HepG2 (cell line): ENCODE measurements at regions not wholly inside any gene's neighbourhood (a gene's known extent, or its start where the extent isn't known, plus 50 kb on each side); places are given as distances from the start of the nearest gene placed in this dataset.

Experiments
- ATAC-seq: fragments of 200-7000 bp; cut with Tn5 transposase; 3 replicates; pipeline ENCODE4 v1.9.1; 2020; ENCODE audit warnings: mild to moderate bottlenecking, moderate library complexity
- BruUV-seq: library from RNA; stranded (reverse); fragments of 400-500 nt; replicated peaks from 2 replicates; lab custom pipeline; 2021; lab: Mats Ljungman, UMichigan
- CTCF ChIA-PET: fragments of 300-600 bp; formaldehyde crosslinking; extraction: SDS; loops from one replicate; lab custom pipeline; 2021; ENCODE audit warnings: low total read pairs, inconsistent platforms, low intra/inter-chr PET ratio; lab: Yijun Ruan, JAX
- POLR2A ChIA-PET: fragments of 350-600 bp; sonication (Branson Sonifier 250); formaldehyde crosslinking; loops from one replicate; lab custom pipeline; 2020; ENCODE audit warnings: antibody characterized with exemption, inconsistent platforms; lab: Yijun Ruan, JAX
- DNase-seq: peaks from one replicate; pipeline ENCODE4 v3.0.0-alpha.2; 2015; ENCODE audit warnings: low spot score
- FAIRE-seq: peaks from 3 replicates; lab custom pipeline; 2011; peaks lifted over from hg19 to GRCh38; lab: Jason Lieb, UNC
- H2AFZ ChIP-seq: one replicate; pipeline ENCODE4 v1.6.1; 2011; ENCODE audit warnings: low read length, inconsistent platforms
- H3K27ac ChIP-seq: fragments of 300-600 bp; 3 replicates; pipeline ENCODE4 v1.8.0; 2011; ENCODE audit warnings: mixed run types, mild to moderate bottlenecking, mixed read lengths, low read length, inconsistent platforms; ENCODE audit not compliant: insufficient read depth; ENCODE audit errors: extremely low read length
- H3K27me3 ChIP-seq, 2 experiments: fragments of 200-600 bp in 1 of 2; 2 replicates in 1 of 2; 3 replicates in 1 of 2; pipeline versions ENCODE4 v1.6.0 to v1.8.0; 2011; ENCODE audit warnings: low read length in 2 of 2, mild to moderate bottlenecking in 2 of 2, moderate library complexity in 2 of 2, inconsistent platforms in 1 of 2; ENCODE audit not compliant: insufficient read depth in 2 of 2, control insufficient read depth in 1 of 2
- H3K36me3 ChIP-seq, 2 experiments: fragments of 200-600 bp in 1 of 2; replicated peaks in 1 of 2; 2 replicates in 1 of 2; 3 replicates in 1 of 2; pipeline versions ENCODE4 v1.5.1 to v1.8.0; 2011; ENCODE audit warnings: low read length in 2 of 2, inconsistent platforms in 1 of 2; ENCODE audit not compliant: insufficient read depth in 2 of 2, control insufficient read depth in 1 of 2
- H3K4me1 ChIP-seq: 2 replicates; pipeline ENCODE4 v1.5.1; 2012; ENCODE audit warnings: low read length, inconsistent platforms; ENCODE audit not compliant: insufficient read depth
- H3K4me2 ChIP-seq: 2 replicates; pipeline ENCODE4 v1.6.0; 2011; ENCODE audit warnings: low read depth, low read length, inconsistent platforms
- H3K4me3 ChIP-seq, 3 experiments: fragments of 200-600 bp in 1 of 3; sonication (generic), shearing (Covaris generic) in 1 of 3; replicated peaks in 1 of 3; 2 replicates each; pipeline ENCODE4 v1.5.1; 2011 to 2016; ENCODE audit warnings: low read length in 3 of 3, inconsistent platforms in 2 of 3, low read depth in 2 of 3, mild to moderate bottlenecking in 2 of 3, control low read depth in 1 of 3, mixed read lengths in 1 of 3; ENCODE audit not compliant: insufficient read depth in 1 of 3
- H3K79me2 ChIP-seq: one replicate; pipeline ENCODE4 v1.6.1; 2011; ENCODE audit warnings: low read length, inconsistent platforms; ENCODE audit not compliant: insufficient read depth
- H3K9ac ChIP-seq: 2 replicates; pipeline ENCODE4 v1.6.0; 2011; ENCODE audit warnings: mild to moderate bottlenecking, low read depth, low read length, inconsistent platforms; ENCODE audit not compliant: insufficient read depth
- H3K9me3 ChIP-seq: 2 replicates; pipeline ENCODE4 v1.5.1; 2012; ENCODE audit warnings: mild to moderate bottlenecking, low read length
- H4K20me1 ChIP-seq: 2 replicates; pipeline ENCODE4 v1.6.0; 2011; ENCODE audit warnings: inconsistent platforms, mild to moderate bottlenecking, low read length, moderate library complexity; ENCODE audit not compliant: insufficient read depth
- CEBPB ChIP-seq: IDR thresholded peaks from 2 replicates; pipeline ENCODE4 v1.6.1; 2011; ENCODE audit warnings: low read depth, low read length, improper control_type of control experiment, borderline replicate concordance
- HIVEP1 ChIP-seq: sonication (generic); formaldehyde crosslinking; IDR thresholded peaks from 2 replicates; pipeline ENCODE4 v1.4.0; 2020; ENCODE audit warnings: mild to moderate bottlenecking, missing genetic modification reagents
- HOXA9 ChIP-seq: sonication (generic); formaldehyde crosslinking; IDR thresholded peaks from 2 replicates; pipeline ENCODE4 v1.8.1; 2022; ENCODE audit warnings: missing genetic modification reagents, mild to moderate bottlenecking, moderate library complexity, borderline replicate concordance
- JUNB ChIP-seq: sonication (generic); formaldehyde crosslinking; IDR thresholded peaks from 2 replicates; pipeline ENCODE4 v1.8.0; 2022; ENCODE audit warnings: missing genetic modification reagents, mild to moderate bottlenecking, borderline replicate concordance
- MED1 ChIP-seq: sonication (generic); formaldehyde crosslinking; IDR thresholded peaks from 2 replicates; pipeline ENCODE4 v1.4.0; 2020; ENCODE audit warnings: missing genetic modification reagents
- RBM22 ChIP-seq: fragments of 200-400 bp; formaldehyde crosslinking; optimal IDR thresholded peaks from 2 replicates; pipeline ENCODE3; 2017; ENCODE audit warnings: mild to moderate bottlenecking, low read length, moderate library complexity
- SMC3 ChIP-seq: IDR thresholded peaks from 2 replicates; pipeline ENCODE4 v1.6.1; 2011; ENCODE audit warnings: low read length, improper control_type of control experiment
- ZFY ChIP-seq: sonication (generic); formaldehyde crosslinking; IDR thresholded peaks from 2 replicates; pipeline ENCODE4 v1.4.0; 2020; ENCODE audit warnings: missing genetic modification reagents
- ZNF180 ChIP-seq: sonication (generic); formaldehyde crosslinking; IDR thresholded peaks from 2 replicates; pipeline ENCODE4 v1.4.0; 2020; ENCODE audit warnings: low read depth, missing genetic modification reagents, borderline replicate concordance
- ZNF20 ChIP-seq: sonication (generic); formaldehyde crosslinking; IDR thresholded peaks from 2 replicates; pipeline ENCODE4 v1.4.0; 2020; ENCODE audit warnings: mild to moderate bottlenecking, moderate library complexity, missing genetic modification reagents
- ZNF512 ChIP-seq: sonication (generic); formaldehyde crosslinking; IDR thresholded peaks from 2 replicates; pipeline ENCODE4 v1.4.0; 2020; ENCODE audit warnings: mild to moderate bottlenecking, missing genetic modification reagents
- ZNF570 ChIP-seq: sonication (generic); formaldehyde crosslinking; IDR thresholded peaks from 2 replicates; pipeline ENCODE4 v1.4.0; 2020; ENCODE audit warnings: mild to moderate bottlenecking, missing genetic modification reagents, borderline replicate concordance
- ZNF660 ChIP-seq: sonication (generic); formaldehyde crosslinking; IDR thresholded peaks from 2 replicates; pipeline ENCODE4 v1.5.1; 2020; ENCODE audit warnings: mild to moderate bottlenecking, low read depth, missing genetic modification reagents, borderline replicate concordance
- WGBS: methylation state at CpG from one replicate; pipeline ENCODE4 v1.1.6; 2017; ENCODE audit warnings: low lambda C conversion rate; 5-methylcytosine and 5-hydroxymethylcytosine counted together
- in situ Hi-C: cut with HindIII; loops from 2 replicates; pipeline ENCODE4 v1.10.0; 2017; ENCODE audit warnings: low pct_unique_long_range_greater_than_20kb; ENCODE audit not compliant: extremely low pct_ligation_motif_present
- intact Hi-C: fragments of 100-400 bp; cut with micrococcal nuclease; formaldehyde crosslinking; loops from one replicate; pipeline ENCODE4 v1.10.0; 2022; ENCODE audit not compliant: unreplicated experiment
- TF ChIP-seq, protein P1 (sequence below): sonication (generic); formaldehyde crosslinking; conservative IDR thresholded peaks from 2 replicates; pipeline ENCODE4 v1.4.0; 2020; ENCODE audit warnings: missing genetic modification reagents

GRCh38 chr9:135374591-135374990, 105.0 kb upstream of the PPP1R26 start:
- intact Hi-C loops: no loop called here
- Histone ChIP-seq H4K20me1 (no peaks in the 10 kb centered on the region), H3K4me2 (no peak overlapping the region), H3K36me3 (no peaks in the 10 kb centered on the region), H2AFZ (no peak overlapping the region), H3K9me3 (no peaks in the 10 kb centered on the region), H3K4me1 (no peaks in the 10 kb centered on the region), H3K79me2 (no peaks in the 10 kb centered on the region), H3K4me3 (no peak overlapping the region), H3K27ac (no peak overlapping the region), H3K27me3 (peaks cover 7 to 61% of the 10 kb centered on the region in 2 experiments; a peak in 3 of 5 replicates), H3K9ac (no peak overlapping the region)
- 10% methylated on average over 8 of the region's 8 CpGs for WGBS
- ChIA-PET CTCF (no interaction called here), POLR2A (no interaction called here)
- ATAC-seq: no peak
- BruUV-seq: no TSS peak
- no peak for FAIRE-seq
- in situ Hi-C loops: no loop called here
- DNase-seq: no peak
- TF ChIP-seq ZNF512 (CRISPR knock-in tag) (no peak), HOXA9 (CRISPR knock-in tag) (no peak), ZNF180 (no peak), ZNF570 (CRISPR knock-in tag) (no peak)

DNA sequence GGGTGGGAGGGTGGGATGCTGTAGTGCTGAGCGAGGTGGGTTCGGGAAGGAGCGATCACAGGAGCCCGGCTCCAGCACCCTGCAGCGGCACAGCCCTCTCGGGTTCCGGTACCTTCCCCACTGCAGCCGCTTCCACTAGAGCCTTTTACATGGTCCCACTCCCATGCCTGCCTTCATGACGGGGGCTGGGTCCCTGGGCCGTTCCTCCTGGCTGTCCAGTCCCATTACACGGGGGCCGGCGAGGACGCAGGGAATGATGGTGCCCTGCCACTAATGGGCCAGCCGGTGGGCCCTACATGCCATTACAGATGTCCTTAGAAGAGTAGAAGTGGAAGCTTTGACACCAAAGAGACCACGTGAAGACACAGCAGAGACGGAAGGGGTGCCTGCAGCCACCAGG, 104.6 kb upstream of the PPP1R26 start:
- WGBS: 0% methylated on average over 1 of the region's 17 CpGs
- Histone ChIP-seq H4K20me1 (no peaks in the 10 kb centered on the region), H2AFZ (no peak overlapping the region), H3K4me3 (no peak overlapping the region), H3K4me2 (no peak overlapping the region), H3K79me2 (no peaks in the 10 kb centered on the region), H3K9ac (no peak overlapping the region), H3K4me1 (no peaks in the 10 kb centered on the region), H3K9me3 (no peaks in the 10 kb centered on the region), H3K27me3 (peaks cover 7 to 58% of the 10 kb centered on the region in 2 experiments; a peak in 3 of 5 replicates), H3K36me3 (no peaks in the 10 kb centered on the region), H3K27ac (no peak overlapping the region)
- ChIA-PET POLR2A (no interaction called here), CTCF (no interaction called here)
- ATAC-seq (no peak), FAIRE-seq (no peak), DNase-seq (no peak)
- in situ Hi-C loops: no loop called here
- intact Hi-C loops: no loop called here
- BruUV-seq: no TSS peak
- no peak for TF ChIP-seq CEBPB
- TF ChIP-seq ZNF660 (CRISPR knock-in tag): no peak
- TF ChIP-seq SMC3: no peak
- TF ChIP-seq MED1: no peak
- no peak for TF ChIP-seq ZNF20 (CRISPR knock-in tag)
- no peak for TF ChIP-seq JUNB
- TF ChIP-seq, protein P1, sequence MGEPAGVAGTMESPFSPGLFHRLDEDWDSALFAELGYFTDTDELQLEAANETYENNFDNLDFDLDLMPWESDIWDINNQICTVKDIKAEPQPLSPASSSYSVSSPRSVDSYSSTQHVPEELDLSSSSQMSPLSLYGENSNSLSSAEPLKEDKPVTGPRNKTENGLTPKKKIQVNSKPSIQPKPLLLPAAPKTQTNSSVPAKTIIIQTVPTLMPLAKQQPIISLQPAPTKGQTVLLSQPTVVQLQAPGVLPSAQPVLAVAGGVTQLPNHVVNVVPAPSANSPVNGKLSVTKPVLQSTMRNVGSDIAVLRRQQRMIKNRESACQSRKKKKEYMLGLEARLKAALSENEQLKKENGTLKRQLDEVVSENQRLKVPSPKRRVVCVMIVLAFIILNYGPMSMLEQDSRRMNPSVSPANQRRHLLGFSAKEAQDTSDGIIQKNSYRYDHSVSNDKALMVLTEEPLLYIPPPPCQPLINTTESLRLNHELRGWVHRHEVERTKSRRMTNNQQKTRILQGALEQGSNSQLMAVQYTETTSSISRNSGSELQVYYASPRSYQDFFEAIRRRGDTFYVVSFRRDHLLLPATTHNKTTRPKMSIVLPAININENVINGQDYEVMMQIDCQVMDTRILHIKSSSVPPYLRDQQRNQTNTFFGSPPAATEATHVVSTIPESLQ: no peak
- TF ChIP-seq HIVEP1: no peak
- no peak for TF ChIP-seq ZFY (CRISPR knock-in tag)
- TF ChIP-seq RBM22: no peak
